ENCODE measurements at regions not wholly inside any gene's neighbourhood (a gene's known extent, or its start where the extent isn't known, plus 50 kb on each side); places are given as distances from the start of the nearest gene placed in this dataset.

DNA sequence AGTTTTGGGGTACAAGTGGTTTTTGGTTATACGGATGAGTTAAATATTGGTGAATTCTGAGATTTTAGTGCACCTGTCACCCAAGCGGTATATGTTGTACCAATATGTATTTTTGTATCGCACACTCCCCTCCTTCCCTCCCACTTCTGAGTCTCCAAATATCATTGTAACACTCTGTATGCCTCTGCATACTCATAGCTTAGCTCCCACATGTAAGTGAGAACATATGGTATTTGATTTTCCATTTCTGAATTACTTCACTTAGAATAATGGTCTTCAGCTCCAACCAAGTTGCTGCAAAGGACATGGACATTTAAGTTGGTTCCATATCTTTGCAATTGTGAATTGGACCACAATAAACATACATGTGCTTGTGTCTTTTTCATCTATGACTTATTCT, 103.0 kb upstream of the ADAMTS3 start:
- Histone ChIP-seq H3K9me2 (replicated peaks; ENCODE audit: insufficient read depth, low read length) (no peaks in the 10 kb centered on the region), H2AFZ (ENCODE audit: low read depth, low read length, severe bottlenecking) (no peak overlapping the region), H3K27ac (ENCODE audit: low read depth, low read length) (no peak overlapping the region), H4K20me1 (ENCODE audit: low read depth, low read length) (no peaks in the 10 kb centered on the region), H3K36me3 (ENCODE audit: low read length) (no peaks in the 10 kb centered on the region), H3K9ac (ENCODE audit: low read length) (no peak overlapping the region), H3K9me3 (ENCODE audit: insufficient read depth, low read length) (no peaks in the 10 kb centered on the region), H3K27me3 (ENCODE audit: low read length) (no peaks in the 10 kb centered on the region), H3K4me2 (ENCODE audit: low read depth, low read length, poor library complexity, severe bottlenecking) (no peak overlapping the region), H3F3A (ENCODE audit: insufficient read depth) (no peaks in the 10 kb centered on the region), H3K79me2 (ENCODE audit: insufficient read depth, low read length) (no peaks in the 10 kb centered on the region), H3K4me3 (ENCODE audit: insufficient read depth, low read length, poor library complexity, severe bottlenecking) (no peak overlapping the region)
- no peak for TF ChIP-seq EZH2phosphoT487 (conservative IDR thresholded peaks at IDR 0.05; ENCODE audit: low read length)
- TF ChIP-seq, protein P1, sequence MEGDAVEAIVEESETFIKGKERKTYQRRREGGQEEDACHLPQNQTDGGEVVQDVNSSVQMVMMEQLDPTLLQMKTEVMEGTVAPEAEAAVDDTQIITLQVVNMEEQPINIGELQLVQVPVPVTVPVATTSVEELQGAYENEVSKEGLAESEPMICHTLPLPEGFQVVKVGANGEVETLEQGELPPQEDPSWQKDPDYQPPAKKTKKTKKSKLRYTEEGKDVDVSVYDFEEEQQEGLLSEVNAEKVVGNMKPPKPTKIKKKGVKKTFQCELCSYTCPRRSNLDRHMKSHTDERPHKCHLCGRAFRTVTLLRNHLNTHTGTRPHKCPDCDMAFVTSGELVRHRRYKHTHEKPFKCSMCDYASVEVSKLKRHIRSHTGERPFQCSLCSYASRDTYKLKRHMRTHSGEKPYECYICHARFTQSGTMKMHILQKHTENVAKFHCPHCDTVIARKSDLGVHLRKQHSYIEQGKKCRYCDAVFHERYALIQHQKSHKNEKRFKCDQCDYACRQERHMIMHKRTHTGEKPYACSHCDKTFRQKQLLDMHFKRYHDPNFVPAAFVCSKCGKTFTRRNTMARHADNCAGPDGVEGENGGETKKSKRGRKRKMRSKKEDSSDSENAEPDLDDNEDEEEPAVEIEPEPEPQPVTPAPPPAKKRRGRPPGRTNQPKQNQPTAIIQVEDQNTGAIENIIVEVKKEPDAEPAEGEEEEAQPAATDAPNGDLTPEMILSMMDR (IDR thresholded peaks at IDR 0.05; ENCODE audit: insufficient read depth, low read length, poor library complexity, severe bottlenecking): no peak

DNA sequence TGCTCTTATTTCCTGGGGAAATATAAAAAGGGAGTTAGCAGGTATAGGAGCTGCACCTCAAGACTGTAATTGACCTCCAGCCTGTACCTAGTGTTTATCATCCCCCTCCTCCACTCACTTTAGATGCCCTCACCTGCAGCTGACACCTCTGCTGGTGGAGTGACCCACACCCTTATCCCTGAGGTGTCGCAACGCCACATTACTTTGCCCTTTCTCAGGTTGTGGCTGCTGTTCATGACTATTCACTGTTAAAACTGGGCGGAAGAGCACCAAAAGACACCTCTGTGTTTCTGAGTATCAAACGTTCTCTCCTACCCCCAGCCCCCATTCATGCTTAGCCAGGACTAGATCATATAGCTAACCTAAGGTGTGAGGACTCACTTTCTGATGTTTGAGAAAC, 101.5 kb upstream of the ADAMTS3 start:
- Histone ChIP-seq H3K4me2 (ENCODE audit: low read depth, low read length, poor library complexity, severe bottlenecking) (no peak overlapping the region), H3F3A (ENCODE audit: insufficient read depth) (no peaks in the 10 kb centered on the region), H3K36me3 (ENCODE audit: low read length) (no peaks in the 10 kb centered on the region), H3K27ac (ENCODE audit: low read depth, low read length) (no peak overlapping the region), H4K20me1 (ENCODE audit: low read depth, low read length) (no peaks in the 10 kb centered on the region), H3K4me3 (ENCODE audit: insufficient read depth, low read length, poor library complexity, severe bottlenecking) (no peak overlapping the region), H3K9me2 (replicated peaks; ENCODE audit: insufficient read depth, low read length) (no peaks in the 10 kb centered on the region), H2AFZ (ENCODE audit: low read depth, low read length, severe bottlenecking) (no peak overlapping the region), H3K9me3 (ENCODE audit: insufficient read depth, low read length) (no peaks in the 10 kb centered on the region), H3K27me3 (ENCODE audit: low read length) (no peaks in the 10 kb centered on the region), H3K79me2 (ENCODE audit: insufficient read depth, low read length) (no peaks in the 10 kb centered on the region), H3K9ac (ENCODE audit: low read length) (no peak overlapping the region)
- TF ChIP-seq, protein P1 (IDR thresholded peaks at IDR 0.05; ENCODE audit: insufficient read depth, low read length, poor library complexity, severe bottlenecking): no peak
- no peak for TF ChIP-seq EZH2phosphoT487 (conservative IDR thresholded peaks at IDR 0.05; ENCODE audit: low read length)

DNA sequence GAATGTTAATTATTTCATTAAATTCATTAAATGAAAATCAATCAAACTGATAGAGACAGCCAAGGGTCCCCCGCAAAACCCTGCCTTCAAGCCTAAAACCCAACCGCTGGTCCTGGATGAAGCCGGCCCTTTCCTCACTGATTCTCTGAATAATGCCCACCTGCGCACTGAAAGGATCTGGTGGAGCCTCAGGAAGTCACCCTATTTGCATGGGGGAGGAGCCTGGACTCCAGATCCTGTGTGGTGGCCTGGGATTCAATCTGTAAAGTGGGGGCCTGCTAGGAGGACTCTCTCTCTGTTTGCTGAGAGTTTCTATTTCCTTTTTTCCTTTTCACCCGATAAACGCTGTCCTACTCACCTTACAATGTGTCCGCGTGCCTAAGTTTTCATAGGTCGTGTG, 97.9 kb upstream of the ADAMTS3 start:
- Histone ChIP-seq H3K9ac (ENCODE audit: low read length) (no peak overlapping the region), H3K27me3 (ENCODE audit: low read length) (no peaks in the 10 kb centered on the region), H3K79me2 (ENCODE audit: insufficient read depth, low read length) (no peaks in the 10 kb centered on the region), H2AFZ (ENCODE audit: low read depth, low read length, severe bottlenecking) (no peak overlapping the region), H4K20me1 (ENCODE audit: low read depth, low read length) (no peaks in the 10 kb centered on the region), H3F3A (ENCODE audit: insufficient read depth) (no peaks in the 10 kb centered on the region), H3K9me2 (replicated peaks; ENCODE audit: insufficient read depth, low read length) (no peaks in the 10 kb centered on the region), H3K4me2 (ENCODE audit: low read depth, low read length, poor library complexity, severe bottlenecking) (no peak overlapping the region), H3K4me3 (ENCODE audit: insufficient read depth, low read length, poor library complexity, severe bottlenecking) (no peak overlapping the region), H3K27ac (ENCODE audit: low read depth, low read length) (no peak overlapping the region), H3K36me3 (ENCODE audit: low read length) (no peaks in the 10 kb centered on the region), H3K9me3 (ENCODE audit: insufficient read depth, low read length) (no peaks in the 10 kb centered on the region)
- TF ChIP-seq, protein P1 (IDR thresholded peaks at IDR 0.05; ENCODE audit: insufficient read depth, low read length, poor library complexity, severe bottlenecking): no peak
- TF ChIP-seq EZH2phosphoT487 (conservative IDR thresholded peaks at IDR 0.05; ENCODE audit: low read length): no peak

All from SU-DHL-6 (cell line).